Astrocyte (in vitro differentiated cells and primary cell): ENCODE measurements at regions not wholly inside any gene's neighbourhood (a gene's known extent, or its start where the extent isn't known, plus 50 kb on each side); places are given as distances from the start of the nearest gene placed in this dataset.

Source experiments
- DNase-seq: peaks from one replicate; pipeline ENCODE4 v3.0.0-alpha.2; 2010; ENCODE audit warnings: low read depth
- FAIRE-seq: peaks from 2 replicates; lab custom pipeline; 2011; peaks lifted over from hg19 to GRCh38; lab: Jason Lieb, UNC
- H2AFZ ChIP-seq: 2 replicates; pipeline ENCODE4 v1.6.0; 2012; ENCODE audit warnings: low read depth, low read length, inconsistent platforms
- H3K27ac ChIP-seq: 2 replicates; pipeline ENCODE4 v1.5.1; 2011; ENCODE audit warnings: low read depth, low read length, inconsistent platforms
- H3K27me3 ChIP-seq: 2 replicates; pipeline ENCODE4 v1.6.0; 2011; ENCODE audit warnings: low read length, inconsistent platforms; ENCODE audit not compliant: insufficient read depth
- H3K36me3 ChIP-seq: 2 replicates; pipeline ENCODE4 v1.5.1; 2011; ENCODE audit warnings: low read length, inconsistent platforms; ENCODE audit not compliant: insufficient read depth
- H3K4me1 ChIP-seq: 2 replicates; pipeline ENCODE4 v1.5.1; 2011; ENCODE audit warnings: low read length, inconsistent platforms; ENCODE audit not compliant: insufficient read depth
- H3K4me2 ChIP-seq: 2 replicates; pipeline ENCODE4 v1.6.0; 2012; ENCODE audit warnings: low read length, inconsistent platforms
- H3K4me3 ChIP-seq: 2 replicates; pipeline ENCODE4 v1.5.1; 2011; ENCODE audit warnings: low read depth, mild to moderate bottlenecking, low read length, inconsistent platforms; ENCODE audit not compliant: insufficient read depth
- H3K79me2 ChIP-seq: 2 replicates; pipeline ENCODE4 v1.6.0; 2012; ENCODE audit warnings: mild to moderate bottlenecking, low read length, inconsistent platforms; ENCODE audit not compliant: insufficient read depth
- H3K9ac ChIP-seq: 2 replicates; pipeline ENCODE4 v1.6.0; 2012; ENCODE audit warnings: mild to moderate bottlenecking, low read length, inconsistent platforms
- H3K9me3 ChIP-seq: 2 replicates; pipeline ENCODE4 v1.5.1; 2012; ENCODE audit warnings: low read depth, mild to moderate bottlenecking, low read length, inconsistent platforms; ENCODE audit not compliant: insufficient read depth
- H4K20me1 ChIP-seq: 2 replicates; pipeline ENCODE4 v1.6.0; 2012; ENCODE audit warnings: low read length, inconsistent platforms; ENCODE audit not compliant: insufficient read depth
- H3K27ac Mint-ChIP-seq: one replicate; pipeline ENCODE4 v1.8.0; 2021; ENCODE audit warnings: mild to moderate bottlenecking, mixed read lengths; ENCODE audit not compliant: unreplicated experiment
- H3K27me3 Mint-ChIP-seq: one replicate; pipeline ENCODE4 v1.8.0; 2021; ENCODE audit warnings: low read depth, mixed read lengths; ENCODE audit not compliant: unreplicated experiment
- H3K36me3 Mint-ChIP-seq: one replicate; pipeline ENCODE4 v1.8.0; 2021; ENCODE audit warnings: low read depth, mixed read lengths; ENCODE audit not compliant: unreplicated experiment
- H3K4me1 Mint-ChIP-seq: one replicate; pipeline ENCODE4 v1.8.0; 2021; ENCODE audit warnings: low read depth, mixed read lengths; ENCODE audit not compliant: unreplicated experiment
- H3K4me3 Mint-ChIP-seq: one replicate; pipeline ENCODE4 v1.8.0; 2021; ENCODE audit warnings: mild to moderate bottlenecking, moderate library complexity, mixed read lengths; ENCODE audit not compliant: unreplicated experiment
- H3K9me3 Mint-ChIP-seq: one replicate; pipeline ENCODE4 v1.8.0; 2021; ENCODE audit warnings: mild to moderate bottlenecking, mixed read lengths; ENCODE audit not compliant: unreplicated experiment
- CTCF ChIP-seq: IDR thresholded peaks from 2 replicates; pipeline ENCODE4 v1.5.1; 2011; ENCODE audit warnings: low read depth, mild to moderate bottlenecking, inconsistent platforms, low read length, moderate library complexity; ENCODE audit not compliant: insufficient read depth
- EZH2 ChIP-seq: IDR thresholded peaks from 2 replicates; pipeline ENCODE4 v1.6.1; 2012; ENCODE audit warnings: mild to moderate bottlenecking, low read length, inconsistent platforms; ENCODE audit not compliant: insufficient read depth

GRCh38 chr3:150260398-150260710 is 147.7 kb upstream of the TSC22D2 start:
- Histone ChIP-seq H2AFZ (no peak overlapping the region), H3K4me2 (no peak overlapping the region), H3K27ac (no peak overlapping the region)

GRCh38 chr3:150259526-150260397 is 148.3 kb upstream of the TSC22D2 start:
- Histone ChIP-seq H3K27ac (no peak overlapping the region), H3K79me2 (no peaks in the 10 kb centered on the region), H4K20me1 (no peaks in the 10 kb centered on the region), H3K4me2 (no peak overlapping the region), H3K4me3 (no peak overlapping the region), H3K27me3 (no peaks in the 10 kb centered on the region), H3K9me3 (no peaks in the 10 kb centered on the region), H3K36me3 (no peaks in the 10 kb centered on the region), H3K4me1 (no peaks in the 10 kb centered on the region), H3K9ac (no peak overlapping the region), H2AFZ (no peak overlapping the region)
- Mint-ChIP-seq H3K27me3 (no peaks in the 10 kb centered on the region), H3K4me1 (peaks cover 15% of the 10 kb centered on the region), H3K36me3 (no peaks in the 10 kb centered on the region), H3K9me3 (peaks cover 12% of the 10 kb centered on the region), H3K4me3 (no peak overlapping the region), H3K27ac (no peak overlapping the region)
- no peak for TF ChIP-seq CTCF
- no peak for TF ChIP-seq EZH2
- no peak for DNase-seq
- FAIRE-seq, result no peak

More at GRCh38 chr3:150260398-150260710, 147.7 kb upstream of the TSC22D2 start:
- DNase-seq (no peak), FAIRE-seq (no peak)
- no peaks in the 10 kb centered on the region for H3K79me2 ChIP-seq
- Mint-ChIP-seq H3K27me3 (no peaks in the 10 kb centered on the region), H3K9me3 (peaks cover 11% of the 10 kb centered on the region), H3K36me3 (no peaks in the 10 kb centered on the region), H3K4me3 (no peak overlapping the region), H3K4me1 (peaks cover 10% of the 10 kb centered on the region), H3K27ac (no peak overlapping the region)
- H3K4me1 ChIP-seq, result no peaks in the 10 kb centered on the region
- no peak for TF ChIP-seq EZH2
- no peak for TF ChIP-seq CTCF
- H4K20me1 ChIP-seq, result no peaks in the 10 kb centered on the region
- no peaks in the 10 kb centered on the region for H3K9me3 ChIP-seq
- no peak overlapping the region for H3K9ac ChIP-seq
- no peak overlapping the region for H3K4me3 ChIP-seq
- no peaks in the 10 kb centered on the region for H3K36me3 ChIP-seq
- no peaks in the 10 kb centered on the region for H3K27me3 ChIP-seq

GRCh38 chr3:150256782-150257181 is 151.3 kb upstream of the TSC22D2 start:
- Mint-ChIP-seq H3K27ac (no peak overlapping the region), H3K36me3 (no peaks in the 10 kb centered on the region), H3K9me3 (peaks cover 12% of the 10 kb centered on the region), H3K4me3 (no peak overlapping the region), H3K27me3 (no peaks in the 10 kb centered on the region), H3K4me1 (peaks cover 26% of the 10 kb centered on the region)
- no peaks in the 10 kb centered on the region for H3K27me3 ChIP-seq
- no peaks in the 10 kb centered on the region for H3K36me3 ChIP-seq
- no peaks in the 10 kb centered on the region for H4K20me1 ChIP-seq
- no peak overlapping the region for H3K9ac ChIP-seq
- no peak overlapping the region for H3K4me2 ChIP-seq
- H3K4me3 ChIP-seq, result no peak overlapping the region
- no peak for TF ChIP-seq EZH2
- no peak for TF ChIP-seq CTCF
- no peak for DNase-seq
- no peaks in the 10 kb centered on the region for H3K9me3 ChIP-seq
- peaks cover 10% of the 10 kb centered on the region for H3K4me1 ChIP-seq
- H3K79me2 ChIP-seq, result no peaks in the 10 kb centered on the region
- no peak overlapping the region for H2AFZ ChIP-seq
- no peak overlapping the region for H3K27ac ChIP-seq
- FAIRE-seq, result no peak
